Fibroblast of skin of right quadriceps (primary cell): ENCODE measurements at regions not wholly inside any gene's neighbourhood (a gene's known extent, or its start where the extent isn't known, plus 50 kb on each side); places are given as distances from the start of the nearest gene placed in this dataset.

Source experiments
- DNase-seq: peaks from one replicate; pipeline ENCODE4 v3.0.0-alpha.2; 2013

DNA sequence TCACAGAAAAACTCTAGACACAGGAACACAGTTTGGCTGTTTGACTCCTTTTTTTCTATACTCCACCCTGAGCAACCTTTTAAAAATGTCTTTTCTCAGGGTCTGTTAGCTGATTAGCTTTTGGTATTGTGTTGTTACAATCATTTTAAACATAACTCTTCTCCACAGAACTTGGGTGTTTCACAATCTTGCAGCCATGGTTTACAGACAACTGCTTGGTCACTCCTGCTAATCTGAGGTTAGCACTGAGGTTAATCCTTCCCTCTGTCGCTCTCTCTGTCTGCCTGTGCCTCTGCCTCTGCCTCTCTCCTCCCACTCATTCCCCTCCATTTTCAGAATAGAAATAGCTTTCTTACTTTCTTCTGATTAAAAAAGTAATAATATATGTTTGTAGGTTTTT is 62.4 kb upstream of the ZBED5 start:
- no peak for DNase-seq

DNA sequence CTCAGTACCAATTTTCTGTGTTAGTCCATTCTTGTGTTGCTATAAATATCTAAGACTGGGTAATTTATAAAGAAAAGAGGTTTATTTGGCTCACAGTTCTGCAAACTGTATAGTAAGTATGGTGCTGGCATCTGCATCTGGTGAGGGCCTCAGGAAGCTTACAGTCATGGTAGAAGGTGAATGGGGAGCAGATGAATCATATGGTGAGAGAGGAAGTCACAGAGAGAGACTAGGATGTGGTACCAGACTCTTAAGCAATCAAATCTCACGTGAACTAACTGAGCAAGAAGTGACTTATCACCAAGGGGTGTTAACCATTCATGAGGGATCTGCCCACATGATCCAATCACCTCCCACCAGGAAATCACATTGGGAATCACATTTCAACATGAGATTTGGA is 60.8 kb upstream of the ZBED5 start:
- DNase-seq: no peak

DNA sequence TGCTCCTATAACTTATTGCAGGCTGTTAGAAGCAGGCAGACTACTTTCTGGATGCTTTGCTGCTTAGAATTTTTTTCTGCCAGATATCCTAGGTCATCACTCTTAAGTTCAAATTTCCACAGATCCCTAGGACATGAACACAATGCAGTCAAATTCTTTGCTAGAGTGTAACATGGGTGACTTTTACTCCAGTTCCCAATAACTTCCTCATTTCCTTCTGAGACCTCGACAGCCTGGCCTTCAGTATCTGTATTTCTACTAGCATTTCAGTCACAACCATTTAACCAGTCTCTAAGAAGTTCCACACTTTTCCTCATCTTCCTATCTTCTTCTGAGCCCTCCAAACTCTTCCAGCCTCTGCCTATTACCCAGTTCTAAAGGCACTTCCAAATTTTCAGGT is 60.4 kb upstream of the ZBED5 start:
- no peak for DNase-seq

DNA sequence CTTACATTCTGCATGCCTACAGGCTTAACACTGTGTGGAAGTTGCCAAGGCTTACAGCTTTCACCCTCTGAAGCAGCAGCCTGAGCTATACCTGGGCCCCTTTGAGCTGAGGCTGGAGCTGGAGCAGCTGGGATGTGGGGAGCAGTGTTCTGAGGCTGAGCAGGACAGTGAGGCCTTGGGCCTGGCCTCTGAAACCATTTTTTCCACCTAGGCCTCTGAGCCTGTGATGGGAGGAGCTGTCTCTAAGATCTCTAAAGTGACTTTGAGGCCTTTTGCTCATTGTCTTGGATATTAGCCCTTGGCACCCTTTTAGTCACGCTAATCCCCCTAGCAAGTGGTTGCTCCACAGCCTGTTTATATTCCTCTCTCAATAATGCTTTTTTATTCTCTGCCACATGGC is 59.9 kb upstream of the ZBED5 start:
- DNase-seq: no peak

- no peak for DNase-seq
Measured at GRCh38 chr11:10916665-10917064, 58.8 kb upstream of the ZBED5 start.

GRCh38 chr11:10914050-10914449 is 56.2 kb upstream of the ZBED5 start:
- peak; percentile 29 for DNase-seq

GRCh38 chr11:10913075-10913474 is 55.2 kb upstream of the ZBED5 start:
- no peak for DNase-seq

DNA sequence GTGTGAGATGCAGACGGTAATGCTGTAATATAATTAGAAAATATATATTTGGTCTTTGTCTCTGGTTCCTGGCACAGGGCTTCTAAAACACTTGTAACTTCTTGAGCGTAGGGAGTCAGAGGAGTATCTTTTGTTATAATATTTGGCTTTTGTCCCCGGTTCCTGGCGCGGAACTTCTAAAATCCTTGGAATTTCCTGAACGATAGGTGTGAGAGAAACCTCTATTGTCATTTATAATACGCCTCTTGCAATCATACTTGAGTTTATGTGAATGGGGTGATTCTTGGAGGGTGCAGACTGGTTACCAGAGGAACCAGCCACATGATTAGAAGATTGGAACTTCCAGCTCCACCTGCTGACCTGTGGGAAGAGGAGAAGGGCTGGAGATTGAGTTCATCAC is 54.1 kb upstream of the ZBED5 start:
- DNase-seq: no peak

DNA sequence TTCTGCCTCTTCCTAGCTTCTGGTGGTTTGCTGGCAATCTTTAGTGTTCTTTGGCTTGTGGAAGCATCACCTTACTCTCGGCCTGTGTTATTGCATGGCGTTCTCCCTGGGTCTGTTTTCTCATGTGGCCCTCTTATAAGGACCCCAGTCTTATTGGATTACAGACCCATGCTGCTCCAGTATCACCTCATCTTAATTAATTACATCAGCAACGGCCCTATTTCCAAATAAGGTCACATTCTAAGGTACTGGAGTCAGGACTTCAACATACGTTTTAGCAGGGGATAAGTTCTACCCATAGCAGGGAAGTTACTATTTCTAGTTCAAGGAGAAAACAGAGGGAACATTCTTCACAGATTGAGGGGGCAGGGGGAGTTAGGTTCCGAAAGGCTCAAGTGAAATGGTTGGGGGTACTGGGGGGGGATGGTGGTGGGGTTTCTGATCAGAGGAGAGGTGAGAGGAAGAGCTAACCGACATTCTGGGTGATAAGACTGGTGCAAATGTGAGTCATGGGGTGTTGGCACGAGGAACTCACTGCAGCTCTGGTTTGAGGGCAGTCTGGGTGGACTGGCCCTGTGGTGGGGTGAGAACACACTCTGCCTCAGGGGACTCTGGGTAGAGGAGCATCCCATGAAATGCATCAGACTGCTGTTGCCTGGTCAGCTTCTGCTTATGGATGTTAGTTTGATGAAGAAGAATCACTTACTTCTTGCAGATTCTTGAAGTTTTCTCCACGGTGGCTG is 51.5 kb upstream of the ZBED5 start:
- no peak for DNase-seq

GRCh38 chr11:10908215-10908951 is 50.5 kb upstream of the ZBED5 start:
- DNase-seq: peak; percentile 99
